IMR-90 (cell line): ENCODE measurements at regions not wholly inside any gene's neighbourhood (a gene's known extent, or its start where the extent isn't known, plus 50 kb on each side); places are given as distances from the start of the nearest gene placed in this dataset.
"Not testable (repeated sequence)": the region's sequence is repeated elsewhere in the genome, so short reads cannot be mapped to it uniquely, and the experiment has no call there.

Experiments used
- ATAC-seq: fragments of 200-7000 bp; cut with Tn5 transposase; 2 replicates; pipeline ENCODE4 v1.9.1; 2020; ENCODE audit warnings: low read depth, mild to moderate bottlenecking, moderate library complexity
- BruUV-seq: library from RNA; stranded (reverse); fragments of 400-500 nt; replicated peaks from 2 replicates; lab custom pipeline; 2021; lab: Mats Ljungman, UMichigan
- CTCF ChIA-PET: fragments of 300-600 bp; formaldehyde crosslinking; extraction: SDS; loops from one replicate; lab custom pipeline; 2021; ENCODE audit warnings: antibody characterized with exemption; lab: Yijun Ruan, JAX
- POLR2A ChIA-PET: fragments of 300-600 bp; sonication (Branson Sonifier 250); formaldehyde crosslinking; loops from one replicate; lab custom pipeline; 2022; ENCODE audit warnings: antibody characterized with exemption; ENCODE audit not compliant: unreplicated experiment; lab: Charles Lee
- DNase-seq: peaks from one replicate; pipeline ENCODE4 v3.0.0; 2013
- H2AFZ ChIP-seq: replicated peaks from 2 replicates; pipeline ENCODE3; 2013; ENCODE audit warnings: low read length, mild to moderate bottlenecking; ENCODE audit not compliant: poor library complexity
- H2AK5ac ChIP-seq: 2 replicates; pipeline ENCODE4 v1.6.1; 2013; ENCODE audit warnings: low read depth, low read length, inconsistent platforms
- H2AK9ac ChIP-seq: replicated peaks from 2 replicates; pipeline ENCODE3; 2013; ENCODE audit warnings: mild to moderate bottlenecking, low read depth, low read length, moderate library complexity; ENCODE audit not compliant: poor library complexity
- H2BK120ac ChIP-seq: 2 replicates; pipeline ENCODE4 v1.6.1; 2013; ENCODE audit warnings: low read depth, low read length, inconsistent platforms
- H2BK15ac ChIP-seq: 3 replicates; pipeline ENCODE4 v1.6.1; 2013; ENCODE audit warnings: low read depth, low read length, inconsistent platforms
- H2BK20ac ChIP-seq: 2 replicates; pipeline ENCODE4 v1.6.1; 2013; ENCODE audit warnings: low read depth, mild to moderate bottlenecking, inconsistent platforms, low read length, moderate library complexity
- H2BK5ac ChIP-seq: 2 replicates; pipeline ENCODE4 v1.6.1; 2013; ENCODE audit warnings: mild to moderate bottlenecking, low read depth, low read length, inconsistent platforms; ENCODE audit not compliant: poor library complexity, severe bottlenecking
- H3K14ac ChIP-seq: replicated peaks from 2 replicates; pipeline ENCODE4 v1.6.1; 2013; ENCODE audit warnings: low read depth, low read length, inconsistent platforms
- H3K18ac ChIP-seq: 2 replicates; pipeline ENCODE4 v1.6.1; 2013; ENCODE audit warnings: low read depth, low read length, control low read depth
- H3K23ac ChIP-seq: 2 replicates; pipeline ENCODE4 v1.6.1; 2013; ENCODE audit warnings: low read depth, low read length, inconsistent platforms
- H3K27ac ChIP-seq: 2 replicates; pipeline ENCODE4 v1.5.1; 2013; ENCODE audit warnings: mild to moderate bottlenecking, control low read depth, low read length; ENCODE audit not compliant: insufficient read depth
- H3K27me3 ChIP-seq: 2 replicates; pipeline ENCODE4 v1.6.1; 2013; ENCODE audit warnings: low read length; ENCODE audit not compliant: control insufficient read depth, insufficient read depth
- H3K36me3 ChIP-seq: 2 replicates; pipeline ENCODE4 v1.6.1; 2013; ENCODE audit warnings: low read length, mixed read lengths; ENCODE audit not compliant: control insufficient read depth, insufficient read depth
- H3K4ac ChIP-seq: 2 replicates; pipeline ENCODE4 v1.6.1; 2013; ENCODE audit warnings: low read depth, low read length, inconsistent platforms
- H3K4me1 ChIP-seq: 2 replicates; pipeline ENCODE4 v1.6.1; 2013; ENCODE audit warnings: low read length, mixed read lengths; ENCODE audit not compliant: control insufficient read depth, insufficient read depth
- H3K4me2 ChIP-seq: 2 replicates; pipeline ENCODE4 v1.6.1; 2013; ENCODE audit warnings: low read depth, mild to moderate bottlenecking, control low read depth, low read length, moderate library complexity
- H3K4me3 ChIP-seq: 2 replicates; pipeline ENCODE4 v1.5.1; 2013; ENCODE audit warnings: low read depth, mild to moderate bottlenecking, control low read depth, low read length, moderate library complexity; ENCODE audit not compliant: insufficient read depth
- H3K56ac ChIP-seq: 2 replicates; pipeline ENCODE4 v1.6.1; 2013; ENCODE audit warnings: low read length, inconsistent platforms; ENCODE audit not compliant: insufficient read depth; ENCODE audit errors: extremely low read depth
- H3K79me1 ChIP-seq, 2 experiments: 2 replicates each; pipeline ENCODE4 v1.6.1; 2013; ENCODE audit warnings: low read length in 2 of 2, inconsistent platforms in 1 of 2, low read depth in 1 of 2
- H3K9ac ChIP-seq: 2 replicates; pipeline ENCODE4 v1.6.1; 2013; ENCODE audit warnings: low read depth, low read length, control low read depth
- H3K9me1 ChIP-seq: 2 replicates; pipeline ENCODE4 v1.6.1; 2013; ENCODE audit warnings: low read length, inconsistent platforms; ENCODE audit not compliant: insufficient read depth
- H3K9me3 ChIP-seq: 2 replicates; pipeline ENCODE4 v1.6.1; 2013; ENCODE audit warnings: low read length; ENCODE audit not compliant: control insufficient read depth, insufficient read depth
- H4K20me1 ChIP-seq: 2 replicates; pipeline ENCODE4 v1.6.1; 2013; ENCODE audit warnings: low read length, inconsistent platforms; ENCODE audit not compliant: insufficient read depth
- H4K5ac ChIP-seq: 2 replicates; pipeline ENCODE4 v1.6.1; 2013; ENCODE audit warnings: mild to moderate bottlenecking, low read depth, low read length, control low read depth
- H4K8ac ChIP-seq, 2 experiments: 2 replicates each; pipeline ENCODE4 v1.6.1; 2013; ENCODE audit warnings: low read depth in 2 of 2, low read length in 2 of 2, control low read depth in 1 of 2, inconsistent platforms in 1 of 2
- H4K91ac ChIP-seq: 2 replicates; pipeline ENCODE4 v1.6.1; 2013; ENCODE audit warnings: low read depth, low read length, inconsistent platforms; ENCODE audit not compliant: insufficient read depth
- POLR2A ChIP-seq: IDR thresholded peaks from 2 replicates; pipeline ENCODE4 v1.6.1; 2012; ENCODE audit warnings: mild to moderate bottlenecking, low read depth, low read length
- WGBS, 2 experiments: methylation state at CpG; one replicate each; pipeline versions ENCODE4 v1.1.5 to v1.1.7; 2013; ENCODE audit warnings: missing lambda C conversion rate in 2 of 2; ENCODE audit not compliant: insufficient read length in 1 of 2; ENCODE audit errors: extremely low coverage in 2 of 2; 5-methylcytosine and 5-hydroxymethylcytosine counted together
- dilution Hi-C: fragments of 300-500 bp; cut with HindIII; formaldehyde crosslinking; loops from one replicate; pipeline ENCODE4 v1.14.3; 2018; ENCODE audit warnings: low sequenced_read_pairs; ENCODE audit not compliant: unreplicated experiment
- in situ Hi-C: fragments of 300-500 bp; cut with MboI; formaldehyde crosslinking; loops from 3 replicates; pipeline ENCODE4 v1.14.3; 2019; ENCODE audit warnings: low sequenced_read_pairs, inconsistent platforms, mixed read lengths
- intact Hi-C: fragments of 100-400 bp; cut with micrococcal nuclease; formaldehyde crosslinking; loops from 2 replicates; pipeline ENCODE4 v1.10.0; 2022

- peaks cover 21% of the 10 kb centered on the region for H3K27me3 ChIP-seq
- H3K56ac ChIP-seq, result no peak overlapping the region
- H3K23ac ChIP-seq, result no peak overlapping the region
- no peak for TF ChIP-seq POLR2A
- no peak overlapping the region for H3K4ac ChIP-seq
- H2AFZ ChIP-seq, result no peak overlapping the region
- no peak overlapping the region for H3K14ac ChIP-seq
- no peak overlapping the region for H3K4me2 ChIP-seq
- no peak overlapping the region for H4K8ac ChIP-seq
- no peak overlapping the region for H2BK5ac ChIP-seq
- no peak overlapping the region for H2AK9ac ChIP-seq
- H2BK20ac ChIP-seq, result no peak overlapping the region
- in situ Hi-C loops, result loop anchor here (5.0 kb wide), 1 partner anchor 91 kb away; no protein-coding TSS in a partner anchor
- CTCF ChIA-PET, result interaction anchor here (0.6 to 1.4 kb wide), 2 partner anchors 94 to 595 kb away, joined by 3 to 4 read pairs; no protein-coding TSS in a partner anchor
- H3K4me1 ChIP-seq, result no peaks in the 10 kb centered on the region; the same call in 1 of the 2 replicates
- H3K27ac ChIP-seq, result no peak overlapping the region
- no peak overlapping the region for H3K9ac ChIP-seq
- no peak overlapping the region for H4K91ac ChIP-seq
- H2BK15ac ChIP-seq, result no peak overlapping the region
- intact Hi-C loops, result loop anchor here (1.0 to 10.0 kb wide), 4 partner anchors 70 to 400 kb away; partner anchors contain the start of gene HYKK
- H3K36me3 ChIP-seq, result no peaks in the 10 kb centered on the region
- H2BK120ac ChIP-seq, result no peak overlapping the region
- no peak overlapping the region for H3K18ac ChIP-seq
- H3K4me3 ChIP-seq, result no peak overlapping the region
- H3K79me1 ChIP-seq, result no peaks in the 10 kb centered on the region
- dilution Hi-C loops, result no loop called here
- no peak for ATAC-seq
- 52% methylated on average over 4 of the region's 4 CpGs; no CpG with 5 or more reads in 1 of the 2 experiments for WGBS, 2 experiments
- H4K5ac ChIP-seq, result no peak overlapping the region
- POLR2A ChIA-PET, result no interaction called here
- no TSS peak for BruUV-seq
- no peaks in the 10 kb centered on the region for H3K9me1 ChIP-seq
- DNase-seq, result no peak
- no peak overlapping the region for H2AK5ac ChIP-seq
- H4K20me1 ChIP-seq, result no peaks in the 10 kb centered on the region
- peaks cover 3% of the 10 kb centered on the region; the same call in 1 of the 2 replicates for H3K9me3 ChIP-seq
Measured at GRCh38 chr15:78708713-78709260, 67.8 kb upstream of the CHRNB4 start.

- H2BK15ac ChIP-seq, H3K14ac ChIP-seq, H3K4me2 ChIP-seq, H2AK9ac ChIP-seq, H3K4me1 ChIP-seq, H3K56ac ChIP-seq, H3K4me3 ChIP-seq, H2BK5ac ChIP-seq, H3K9me1 ChIP-seq, H2AFZ ChIP-seq, H4K8ac ChIP-seq, H3K18ac ChIP-seq, ATAC-seq, H3K4ac ChIP-seq, H3K79me1 ChIP-seq, H3K9ac ChIP-seq, H3K27ac ChIP-seq, H4K91ac ChIP-seq, H2BK20ac ChIP-seq, DNase-seq, H3K36me3 ChIP-seq, H4K5ac ChIP-seq, H4K20me1 ChIP-seq, H2AK5ac ChIP-seq, POLR2A ChIA-PET, H3K9me3 ChIP-seq, BruUV-seq, H3K23ac ChIP-seq, H2BK120ac ChIP-seq, dilution Hi-C loops: not testable (repeated sequence)
- WGBS, 2 experiments, result no CpG with 5 or more reads among the region's 1 CpG
- H3K27me3 ChIP-seq, result peaks cover 16% of the 10 kb centered on the region
- intact Hi-C loops, result loop anchor here (10.0 kb wide), 1 partner anchor 202 kb away; the partner anchor contains the start of gene HYKK
- CTCF ChIA-PET, result interaction anchor here (0.6 kb wide), 1 partner anchor 68 kb away, joined by 3 read pairs; no protein-coding TSS in a partner anchor
- in situ Hi-C loops, result loop anchor here (5.0 kb wide), 1 partner anchor 89 kb away; no protein-coding TSS in a partner anchor
Measured at GRCh38 chr15:78706481-78707235, 65.6 kb upstream of the CHRNB4 start.
